ENCODE measurements at regions not wholly inside any gene's neighbourhood (a gene's known extent, or its start where the extent isn't known, plus 50 kb on each side); places are given as distances from the start of the nearest gene placed in this dataset.

GRCh38 chr2:20111311-20112131, 60.1 kb upstream of the LAPTM4A start:
- TF ChIP-seq CTCF (IDR thresholded peaks at IDR 0.05) (no peak), POLR2A (IDR thresholded peaks at IDR 0.05) (no peak)

Measured in suprapubic skin (tissue), 3 donors.